Vagina (tissue), 2 donors: ENCODE measurements at regions not wholly inside any gene's neighbourhood (a gene's known extent, or its start where the extent isn't known, plus 50 kb on each side); places are given as distances from the start of the nearest gene placed in this dataset.
"Not testable (repeated sequence)": the region's sequence is repeated elsewhere in the genome, so short reads cannot be mapped to it uniquely, and the experiment has no call there.

Experiments
- CTCF ChIP-seq, 3 experiments: fragments of 450-650 bp in 2 of 3; fragments of 200-600 bp in 1 of 3; sonication (generic) in 1 of 3; IDR thresholded peaks; one replicate each; pipeline ENCODE4 v1.5.1; 2017 to 2019; ENCODE audit warnings: antibody characterized with exemption in 3 of 3, mild to moderate bottlenecking in 2 of 3, moderate library complexity in 2 of 3
- POLR2A ChIP-seq, 2 donors: fragments of 450-650 bp; IDR thresholded peaks; one replicate each; pipeline ENCODE4 v1.6.1; 2017; ENCODE audit warnings: antibody characterized with exemption in 2 of 2, mild to moderate bottlenecking in 2 of 2, moderate library complexity in 2 of 2
- POLR2AphosphoS5 ChIP-seq, 2 donors: sonication (generic); formaldehyde crosslinking; IDR thresholded peaks; one replicate each; pipeline ENCODE4 v1.9.0; 2017; ENCODE audit warnings: antibody characterized with exemption in 2 of 2, mild to moderate bottlenecking in 2 of 2, low read depth in 1 of 2; ENCODE audit not compliant: insufficient read depth in 1 of 2

DNA sequence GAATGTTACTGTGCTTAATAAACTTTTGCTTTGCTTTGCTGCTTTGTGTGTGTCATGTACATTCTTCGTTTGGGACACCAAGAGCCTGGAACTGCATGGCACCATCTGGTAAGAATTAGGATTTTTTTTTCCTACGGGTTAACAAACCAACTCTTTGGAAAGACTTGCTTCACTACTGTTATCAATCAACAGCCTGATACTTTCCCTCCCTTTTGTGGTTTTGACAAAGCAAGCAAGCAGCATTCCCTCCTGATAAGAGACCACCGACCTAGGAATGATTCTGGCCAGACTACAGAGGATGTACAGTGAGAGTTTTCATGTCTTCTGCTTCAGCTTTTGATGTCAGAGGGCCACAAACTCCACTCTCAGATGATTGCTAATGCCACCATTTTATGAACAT lies 237.5 kb downstream of the FAM72C start:
- not testable (repeated sequence) for TF ChIP-seq POLR2AphosphoS5 (IDR thresholded peaks at IDR 0.05; ENCODE audit: insufficient read depth in 1 of 2, low read depth in 1 of 2); POLR2A (IDR thresholded peaks at IDR 0.05); CTCF (IDR thresholded peaks at IDR 0.05)
